NCI-H226 (cell line): ENCODE measurements at regions not wholly inside any gene's neighbourhood (a gene's known extent, or its start where the extent isn't known, plus 50 kb on each side); places are given as distances from the start of the nearest gene placed in this dataset.

Experiments used
- DNase-seq: peaks from one replicate; pipeline ENCODE4 v3.0.0-alpha.2; 2015

- no peak for DNase-seq
These were observed 490.4 kb upstream of the CFAP20DC start for GRCh38 chr3:59540241-59540640.

GRCh38 chr3:59538753-59539432, 489.1 kb upstream of the CFAP20DC start:
- DNase-seq, result no peak

DNA sequence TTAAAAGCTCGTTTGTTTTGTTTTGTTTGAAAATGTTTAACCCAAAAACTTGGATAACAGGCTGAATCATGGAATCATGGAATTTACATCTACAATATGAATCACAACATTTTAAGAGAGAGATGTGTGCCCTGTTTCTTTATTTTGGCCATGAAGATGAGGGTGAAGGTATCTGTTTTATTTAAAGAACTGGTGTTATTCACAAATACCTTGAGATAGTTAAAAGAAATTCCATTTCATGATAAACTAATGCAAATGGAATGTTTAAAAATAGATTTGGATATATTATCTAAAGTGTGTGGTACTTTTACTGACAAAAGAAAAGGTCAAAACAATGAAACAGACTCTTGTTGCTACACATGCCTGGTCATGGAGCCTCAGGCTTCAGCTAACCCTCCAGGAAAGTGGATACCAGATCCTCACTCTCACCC, 486.0 kb upstream of the CFAP20DC start:
- peak; percentile 56 for DNase-seq

DNA sequence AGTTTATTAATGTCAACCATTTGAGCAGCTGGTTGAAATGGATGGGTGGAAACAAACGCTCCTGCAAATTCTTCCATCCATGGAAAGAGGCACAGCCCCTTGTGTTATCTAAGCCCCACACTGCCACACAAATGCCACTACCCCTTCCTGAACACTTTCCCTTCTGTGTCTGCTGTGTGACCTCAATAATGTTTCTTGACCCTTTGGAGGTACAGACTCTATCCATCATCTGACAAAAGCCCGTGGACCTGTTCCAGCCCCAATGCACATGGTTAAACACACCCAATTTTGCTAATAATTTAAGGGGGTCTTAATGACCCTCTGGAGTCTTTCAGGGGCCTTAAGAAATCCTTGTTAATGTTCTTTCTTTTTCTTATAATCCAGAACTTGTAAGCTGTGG, 482.2 kb upstream of the CFAP20DC start:
- no peak for DNase-seq

DNA sequence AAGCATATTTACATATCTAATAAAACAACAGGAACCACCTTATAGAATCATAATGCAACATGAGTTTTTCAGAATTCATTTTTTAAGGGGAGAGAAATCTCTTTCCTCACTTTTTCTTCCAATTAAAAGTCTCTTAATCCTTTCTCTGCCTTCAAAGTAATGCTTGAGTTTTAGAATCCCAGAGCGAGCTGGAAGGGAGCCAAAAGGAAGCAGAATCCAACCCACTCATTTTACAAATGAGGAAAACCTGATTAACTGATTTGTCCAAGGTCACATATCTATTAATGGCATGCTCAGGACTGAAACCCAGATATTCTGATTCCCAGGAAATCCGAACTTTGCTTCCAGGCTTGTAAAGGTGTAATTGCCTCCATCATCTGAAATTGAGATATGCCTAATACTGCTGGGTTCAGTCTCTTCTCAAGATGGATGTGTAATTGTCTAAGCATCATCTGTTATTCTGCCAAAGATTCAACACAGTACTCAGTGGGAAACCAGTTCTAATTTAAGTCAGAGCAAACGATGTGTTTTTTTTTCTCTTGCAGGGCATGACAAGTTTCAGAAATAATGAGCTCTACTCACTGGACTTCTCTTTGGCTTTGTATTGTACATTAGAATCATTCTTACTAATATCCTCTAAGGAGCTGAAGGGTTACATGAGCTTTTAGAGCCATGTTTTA, 481.4 kb upstream of the CFAP20DC start:
- no peak for DNase-seq

DNA sequence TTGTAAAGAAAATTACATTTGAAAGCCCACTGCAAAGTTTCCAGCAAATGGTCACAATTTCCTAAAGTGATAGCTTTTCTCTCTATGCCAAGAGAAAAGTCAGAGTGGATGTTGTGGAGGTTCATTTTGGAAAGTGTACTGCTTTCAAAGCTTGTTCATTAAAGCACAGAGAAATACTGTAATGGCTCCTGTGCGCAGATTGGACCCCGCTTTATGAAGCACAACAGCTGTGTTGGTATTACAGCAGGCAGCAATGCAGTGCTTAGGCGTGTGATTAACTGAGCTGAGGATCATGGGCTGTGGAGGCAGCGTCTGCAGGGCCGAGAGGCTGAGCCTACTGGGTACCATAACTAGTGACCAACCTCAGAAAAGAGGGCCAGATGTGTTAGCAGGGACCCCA, 478.4 kb upstream of the CFAP20DC start:
- no peak for DNase-seq

- no peak for DNase-seq
These were observed 477.7 kb upstream of the CFAP20DC start for GRCh38 chr3:59527493-59527892.

DNA sequence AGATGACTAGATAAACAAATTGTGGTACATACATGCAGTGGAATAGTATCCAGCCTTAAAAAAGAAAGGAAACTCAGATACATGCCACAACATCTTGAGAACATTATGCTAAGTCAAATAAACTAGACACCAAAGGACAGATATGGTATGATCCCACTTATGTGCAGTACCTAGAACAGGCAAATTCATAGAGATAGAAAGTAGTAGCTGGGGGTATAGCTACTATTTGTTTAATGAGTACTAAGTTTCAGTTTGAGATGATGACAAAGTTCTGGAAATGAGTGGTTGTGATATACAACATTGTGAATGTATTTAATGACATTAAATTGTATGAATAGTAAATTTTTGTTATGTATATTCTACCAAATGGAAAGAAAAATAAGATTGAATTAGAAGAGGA, 477.2 kb upstream of the CFAP20DC start:
- no peak for DNase-seq

- no peak for DNase-seq
These were observed 472.7 kb upstream of the CFAP20DC start for GRCh38 chr3:59522550-59522949.

GRCh38 chr3:59519094-59519493, 469.3 kb upstream of the CFAP20DC start:
- DNase-seq, result no peak

GRCh38 chr3:59518283-59519055, 468.6 kb upstream of the CFAP20DC start:
- no peak for DNase-seq

GRCh38 chr3:59517388-59517787, 467.6 kb upstream of the CFAP20DC start:
- no peak for DNase-seq

DNA sequence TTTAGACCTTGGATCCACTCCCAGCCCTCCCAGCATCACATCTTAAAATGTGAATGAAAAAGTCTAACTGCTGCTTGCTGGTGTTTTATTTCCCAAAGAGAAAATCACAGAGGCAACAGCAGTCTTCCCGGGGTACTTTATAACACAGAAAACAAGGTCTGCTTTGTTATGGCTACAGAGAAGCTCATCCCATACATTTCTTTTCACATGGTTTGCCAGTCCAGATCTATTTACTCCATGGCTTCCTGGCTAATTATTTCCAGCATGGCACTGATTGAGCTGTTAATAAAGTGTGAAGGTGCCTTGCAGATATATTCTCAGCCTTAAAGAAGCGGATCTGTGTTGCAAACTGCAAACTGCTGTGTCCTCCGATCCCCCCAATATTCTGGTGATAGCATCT, 466.1 kb upstream of the CFAP20DC start:
- no peak for DNase-seq

DNA sequence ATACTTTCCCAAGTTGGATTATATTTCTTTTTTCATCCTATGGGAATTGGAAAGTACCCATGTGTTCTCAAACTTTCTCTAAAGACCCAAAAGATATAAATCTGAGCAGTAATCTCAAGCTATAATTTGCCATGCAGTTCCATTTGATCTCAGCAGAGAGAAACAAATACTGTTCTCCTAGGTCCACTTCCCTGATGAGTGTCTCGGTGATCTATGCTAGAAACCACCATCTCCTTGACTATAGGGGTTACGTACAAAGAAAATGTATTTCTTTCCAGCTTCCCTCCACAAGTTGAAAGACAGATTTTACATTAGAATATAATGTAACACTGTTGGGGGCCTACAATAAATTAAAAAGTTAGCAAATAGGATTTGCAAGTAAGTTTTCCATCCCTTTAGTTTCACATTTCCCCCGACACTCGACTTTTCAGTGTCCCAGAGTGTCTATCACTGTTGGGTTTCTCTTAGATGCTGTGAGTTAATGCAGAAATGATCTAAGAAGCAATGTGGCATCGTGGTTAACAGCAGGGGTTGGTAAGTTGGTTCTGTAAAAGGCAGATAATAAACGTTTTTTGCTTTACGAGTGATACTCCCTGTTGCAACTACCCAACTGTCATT, 465.1 kb upstream of the CFAP20DC start:
- DNase-seq, result no peak

DNA sequence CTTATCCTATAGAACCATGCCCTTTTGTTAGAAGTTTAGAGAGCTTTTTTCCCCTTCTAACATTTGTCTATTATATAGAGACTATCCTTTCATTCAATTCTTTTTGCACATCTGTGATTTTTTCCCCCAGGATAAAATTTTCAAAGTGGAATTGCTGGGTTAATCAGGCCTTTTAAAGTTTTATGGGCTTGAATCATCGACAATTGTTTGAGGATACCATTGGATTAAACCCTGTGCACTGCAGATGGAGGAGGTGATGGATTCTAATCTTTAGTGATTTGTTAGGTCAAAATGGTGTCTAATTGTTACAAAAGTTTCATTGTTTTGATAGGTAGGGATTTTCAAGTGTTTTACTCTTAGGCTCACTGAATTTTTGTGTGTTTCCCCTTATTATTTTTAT, 463.7 kb upstream of the CFAP20DC start:
- no peak for DNase-seq

GRCh38 chr3:59512066-59512465, 462.2 kb upstream of the CFAP20DC start:
- no peak for DNase-seq

- DNase-seq, result peak; percentile 20
These were observed 460.8 kb upstream of the CFAP20DC start for GRCh38 chr3:59510576-59510975.

DNA sequence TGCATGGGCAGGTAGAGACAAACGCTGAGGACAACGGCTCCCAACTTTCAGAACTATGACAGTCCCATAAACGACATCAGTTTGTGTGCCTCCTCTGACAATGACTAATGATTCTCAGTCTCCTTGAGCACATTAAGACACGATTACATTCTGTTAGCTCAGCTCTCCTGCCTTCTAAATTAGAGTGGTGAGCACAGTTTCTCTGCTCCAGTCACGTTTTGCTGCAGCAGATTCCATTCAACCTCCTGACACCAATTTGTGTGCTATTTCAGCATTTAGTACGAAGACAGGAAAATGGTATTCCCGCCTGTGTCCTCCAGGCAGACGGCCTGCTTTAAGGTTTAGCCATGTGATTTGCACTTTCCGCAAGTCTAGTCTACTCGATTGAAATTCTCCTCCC, 458.4 kb upstream of the CFAP20DC start:
- DNase-seq, result no peak

GRCh38 chr3:59506191-59506590, 456.4 kb upstream of the CFAP20DC start:
- no peak for DNase-seq

- DNase-seq, result no peak
These were observed 453.6 kb upstream of the CFAP20DC start for GRCh38 chr3:59503441-59503840.

DNA sequence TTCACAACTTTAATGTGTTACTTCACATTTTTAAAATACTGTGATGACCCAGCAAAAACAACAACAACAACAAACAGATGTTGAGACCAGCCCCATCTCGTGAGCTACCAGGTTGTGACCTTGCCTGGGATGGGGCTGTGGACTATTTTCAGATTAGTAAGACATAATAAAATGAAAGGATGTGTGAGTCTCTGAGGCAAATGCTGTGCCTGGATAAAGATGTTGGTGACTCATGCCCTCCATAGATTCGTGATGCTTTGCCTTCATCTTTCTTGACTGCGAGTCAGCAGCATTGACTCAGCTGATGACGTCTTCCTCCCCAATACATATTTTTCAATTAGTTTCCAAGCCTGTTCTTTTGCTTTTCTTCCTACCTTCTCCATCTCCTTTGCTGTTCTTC, 453.0 kb upstream of the CFAP20DC start:
- peak; percentile 80 for DNase-seq

DNA sequence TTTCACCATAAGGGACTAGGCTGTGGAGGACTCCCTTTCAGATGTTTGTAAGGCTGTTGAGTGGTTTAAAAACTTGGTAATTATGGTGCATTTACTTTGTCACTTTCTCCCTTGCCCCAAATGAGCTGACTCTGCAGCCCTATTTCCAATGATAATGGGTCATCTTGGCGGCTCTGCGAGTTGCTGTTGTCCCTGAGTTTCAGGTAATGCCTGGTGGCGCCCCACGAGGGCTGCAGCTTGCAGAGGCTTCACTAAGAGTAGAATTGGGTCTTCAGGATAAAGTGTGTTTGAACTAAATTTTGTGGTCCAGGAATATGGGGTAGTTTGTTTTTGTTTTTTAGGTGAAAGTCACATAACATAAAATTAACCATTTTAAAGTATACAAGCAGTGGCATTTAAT, 450.1 kb upstream of the CFAP20DC start:
- no peak for DNase-seq

GRCh38 chr3:59499000-59499399, 449.2 kb upstream of the CFAP20DC start:
- no peak for DNase-seq

DNA sequence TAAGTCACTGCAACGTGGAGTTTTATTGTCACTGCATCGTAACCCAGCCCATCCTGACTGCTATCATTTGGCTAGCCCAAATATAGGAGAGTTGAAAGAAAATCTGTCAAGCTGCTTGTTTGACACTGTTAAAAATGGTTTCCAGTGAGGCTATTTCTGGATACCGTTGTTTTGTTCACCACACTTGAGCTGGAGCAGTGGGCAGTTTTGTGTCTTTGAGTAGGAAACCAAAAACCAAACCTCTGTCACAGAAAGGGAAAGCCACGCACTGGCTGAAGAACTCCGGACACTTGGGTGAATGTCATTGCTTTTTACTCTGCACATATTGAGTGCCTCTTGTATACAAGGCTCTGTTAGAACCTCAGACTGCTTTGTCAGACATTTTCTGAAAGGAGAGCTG, 446.4 kb upstream of the CFAP20DC start:
- no peak for DNase-seq
